CD14-positive monocyte (primary cell): ENCODE measurements at regions not wholly inside any gene's neighbourhood (a gene's known extent, or its start where the extent isn't known, plus 50 kb on each side); places are given as distances from the start of the nearest gene placed in this dataset.

Experiments
- DNase-seq, 3 donors: peaks; one replicate each; pipeline ENCODE4 v3.0.0-alpha.2; 2011 to 2022
- H2AFZ ChIP-seq: 2 replicates; pipeline ENCODE4 v1.6.0; 2012; ENCODE audit warnings: mild to moderate bottlenecking, low read depth, low read length, inconsistent platforms; ENCODE audit not compliant: insufficient read depth, poor library complexity, severe bottlenecking
- H3K27ac ChIP-seq, 2 donors: 1 replicate in 1 of 2; 2 replicates in 1 of 2; pipeline ENCODE4 v1.5.1; 2012 to 2013; ENCODE audit warnings: low read length in 2 of 2, control low read depth in 1 of 2, inconsistent platforms in 1 of 2, low read depth in 1 of 2, mild to moderate bottlenecking in 1 of 2
- H3K27me3 ChIP-seq, 2 donors: one replicate each; pipeline versions ENCODE4 v1.6.0 to v1.6.1; 2011 to 2013; ENCODE audit warnings: low read length in 2 of 2; ENCODE audit not compliant: control insufficient read depth in 2 of 2, insufficient read depth in 2 of 2
- H3K36me3 ChIP-seq, 2 donors: replicated peaks in 1 of 2; 1 replicate in 1 of 2; 2 replicates in 1 of 2; pipeline versions ENCODE4 v1.5.1 to v1.6.1; 2012 to 2013; ENCODE audit warnings: low read length in 2 of 2, control low read depth in 1 of 2, inconsistent platforms in 1 of 2, mild to moderate bottlenecking in 1 of 2; ENCODE audit not compliant: insufficient read depth in 2 of 2, control insufficient read depth in 1 of 2
- H3K4me1 ChIP-seq, 2 donors: 1 replicate in 1 of 2; 2 replicates in 1 of 2; pipeline versions ENCODE4 v1.5.1 to v1.6.1; 2012 to 2013; ENCODE audit warnings: low read length in 2 of 2, control low read depth in 1 of 2, inconsistent platforms in 1 of 2, mild to moderate bottlenecking in 1 of 2, moderate library complexity in 1 of 2; ENCODE audit not compliant: insufficient read depth in 2 of 2, control insufficient read depth in 1 of 2
- H3K4me2 ChIP-seq: replicated peaks from 2 replicates; pipeline ENCODE3; 2012; ENCODE audit warnings: low read length, moderate library complexity, mild to moderate bottlenecking; ENCODE audit not compliant: poor library complexity, severe bottlenecking; ENCODE audit errors: extremely low read depth
- H3K4me3 ChIP-seq, 3 experiments: fragments of 200-600 bp in 1 of 3; sonication (generic) in 1 of 3; replicated peaks in 1 of 3; 1 replicate in 2 of 3; 2 replicates in 1 of 3; pipeline ENCODE4 v1.5.1; 2011 to 2013; ENCODE audit warnings: low read length in 3 of 3, mild to moderate bottlenecking in 3 of 3, control low read depth in 2 of 3, low read depth in 2 of 3, inconsistent platforms in 1 of 3, moderate library complexity in 1 of 3
- H3K79me2 ChIP-seq: 2 replicates; pipeline ENCODE4 v1.6.0; 2012; ENCODE audit warnings: mild to moderate bottlenecking, control low read depth, inconsistent platforms, low read length, moderate library complexity; ENCODE audit not compliant: insufficient read depth
- H3K9ac ChIP-seq: 2 replicates; pipeline ENCODE4 v1.6.0; 2017; ENCODE audit warnings: low read length, mild to moderate bottlenecking; ENCODE audit not compliant: insufficient read depth, poor library complexity, severe bottlenecking
- H3K9me3 ChIP-seq, 2 donors: replicated peaks in 1 of 2; 1 replicate in 1 of 2; 2 replicates in 1 of 2; pipeline versions ENCODE4 v1.5.1 to v1.6.1; 2012 to 2013; ENCODE audit warnings: low read length in 2 of 2, control low read depth in 1 of 2; ENCODE audit not compliant: control insufficient read depth in 1 of 2, insufficient read depth in 1 of 2
- H4K20me1 ChIP-seq: 2 replicates; pipeline ENCODE4 v1.6.0; 2012; ENCODE audit warnings: mild to moderate bottlenecking, low read length, control low read depth, moderate library complexity; ENCODE audit not compliant: insufficient read depth
- H3K27ac Mint-ChIP-seq, 7 donors: one replicate each; pipeline ENCODE4 v1.8.0; 2020; ENCODE audit warnings: mild to moderate bottlenecking in 7 of 7, mixed read lengths in 7 of 7, moderate library complexity in 6 of 7, inconsistent platforms in 2 of 7
- H3K27me3 Mint-ChIP-seq, 3 donors: one replicate each; pipeline ENCODE4 v1.8.0; 2021 to 2022; ENCODE audit warnings: low read depth in 3 of 3, mild to moderate bottlenecking in 3 of 3, mixed read lengths in 3 of 3, moderate library complexity in 3 of 3, inconsistent platforms in 1 of 3
- H3K36me3 Mint-ChIP-seq, 2 donors: one replicate each; pipeline ENCODE4 v1.8.0; 2020; ENCODE audit warnings: mixed read lengths in 2 of 2, inconsistent platforms in 1 of 2, mild to moderate bottlenecking in 1 of 2
- H3K4me1 Mint-ChIP-seq: one replicate; pipeline ENCODE4 v1.8.0; 2020; ENCODE audit warnings: mild to moderate bottlenecking, mixed read lengths
- H3K4me3 Mint-ChIP-seq, 2 donors: one replicate each; pipeline ENCODE4 v1.8.0; 2020; ENCODE audit warnings: mild to moderate bottlenecking in 2 of 2, mixed read lengths in 2 of 2, moderate library complexity in 1 of 2
- H3K9me3 Mint-ChIP-seq, 7 donors: one replicate each; pipeline ENCODE4 v1.8.0; 2020 to 2022; ENCODE audit warnings: mixed read lengths in 7 of 7, mild to moderate bottlenecking in 6 of 7, moderate library complexity in 6 of 7, inconsistent platforms in 2 of 7
- WGBS: methylation state at CpG from one replicate; pipeline ENCODE4 v1.1.5; 2013; ENCODE audit warnings: missing lambda C conversion rate; ENCODE audit not compliant: insufficient coverage; 5-methylcytosine and 5-hydroxymethylcytosine counted together
- intact Hi-C, 2 donors: fragments of 100-400 bp; cut with micrococcal nuclease; formaldehyde crosslinking; loops; one replicate each; pipeline versions ENCODE4 v1.15.0 to v1.15.1; 2023
- TF ChIP-seq, protein P1 (sequence below): fragments of 200-600 bp; IDR thresholded peaks from one replicate; pipeline ENCODE4 v1.8.0; 2022; ENCODE audit warnings: antibody characterized with exemption, mild to moderate bottlenecking

DNA sequence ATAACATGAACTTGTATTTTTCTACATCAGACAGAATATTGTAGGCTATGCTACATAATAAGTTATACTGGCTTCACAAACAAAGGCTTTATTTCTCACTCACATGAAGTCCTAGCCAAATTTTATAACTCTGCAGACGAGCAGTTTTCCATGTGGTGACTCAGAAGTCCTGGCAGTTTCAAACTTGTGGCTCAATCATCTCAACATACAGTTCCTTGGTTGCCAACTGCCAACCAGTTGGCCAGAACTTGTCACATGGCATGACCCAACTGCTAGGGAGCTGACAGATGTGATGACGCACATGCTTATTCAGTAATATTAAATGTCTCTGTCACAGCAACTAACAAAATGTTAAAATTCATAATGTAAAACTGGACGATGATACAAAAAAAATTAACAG lies 63.8 kb upstream of the ZC3H15 start:
- H3K36me3 Mint-ChIP-seq, result peaks cover 0 to 3% of the 10 kb centered on the region in 2 donors
- Histone ChIP-seq H2AFZ (no peak overlapping the region), H3K4me1 (no peaks in the 10 kb centered on the region), H3K36me3 (no peaks in the 10 kb centered on the region), H3K27ac (no peak overlapping the region), H3K27me3 (no peaks in the 10 kb centered on the region), H3K9me3 (no peaks in the 10 kb centered on the region), H3K79me2 (no peaks in the 10 kb centered on the region), H3K9ac (no peak overlapping the region), H4K20me1 (no peaks in the 10 kb centered on the region), H3K4me3 (no peak overlapping the region), H3K4me2 (no peak overlapping the region)
- 56% methylated on average over 1 of the region's 3 CpGs for WGBS
- no peaks in the 10 kb centered on the region for H3K27me3 Mint-ChIP-seq
- H3K4me1 Mint-ChIP-seq, result no peaks in the 10 kb centered on the region
- TF ChIP-seq, protein P1, sequence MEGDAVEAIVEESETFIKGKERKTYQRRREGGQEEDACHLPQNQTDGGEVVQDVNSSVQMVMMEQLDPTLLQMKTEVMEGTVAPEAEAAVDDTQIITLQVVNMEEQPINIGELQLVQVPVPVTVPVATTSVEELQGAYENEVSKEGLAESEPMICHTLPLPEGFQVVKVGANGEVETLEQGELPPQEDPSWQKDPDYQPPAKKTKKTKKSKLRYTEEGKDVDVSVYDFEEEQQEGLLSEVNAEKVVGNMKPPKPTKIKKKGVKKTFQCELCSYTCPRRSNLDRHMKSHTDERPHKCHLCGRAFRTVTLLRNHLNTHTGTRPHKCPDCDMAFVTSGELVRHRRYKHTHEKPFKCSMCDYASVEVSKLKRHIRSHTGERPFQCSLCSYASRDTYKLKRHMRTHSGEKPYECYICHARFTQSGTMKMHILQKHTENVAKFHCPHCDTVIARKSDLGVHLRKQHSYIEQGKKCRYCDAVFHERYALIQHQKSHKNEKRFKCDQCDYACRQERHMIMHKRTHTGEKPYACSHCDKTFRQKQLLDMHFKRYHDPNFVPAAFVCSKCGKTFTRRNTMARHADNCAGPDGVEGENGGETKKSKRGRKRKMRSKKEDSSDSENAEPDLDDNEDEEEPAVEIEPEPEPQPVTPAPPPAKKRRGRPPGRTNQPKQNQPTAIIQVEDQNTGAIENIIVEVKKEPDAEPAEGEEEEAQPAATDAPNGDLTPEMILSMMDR, result no peak
- DNase-seq, result no peak
- no peak overlapping the region for H3K27ac Mint-ChIP-seq
- intact Hi-C loops, result no loop called here
- H3K4me3 Mint-ChIP-seq, result no peak overlapping the region
- H3K9me3 Mint-ChIP-seq, result peaks cover 0 to 3% (median 0%) of the 10 kb centered on the region in 7 donors

GRCh38 chr2:186423481-186423880 lies 62.6 kb upstream of the ZC3H15 start:
- TF ChIP-seq, protein P1, result no peak
- no peaks in the 10 kb centered on the region for H4K20me1 ChIP-seq
- Mint-ChIP-seq H3K4me1 (no peaks in the 10 kb centered on the region), H3K36me3 (peaks cover 0 to 2% of the 10 kb centered on the region in 2 donors), H3K27ac (no peak overlapping the region), H3K9me3 (no peaks in the 10 kb centered on the region), H3K4me3 (no peak overlapping the region), H3K27me3 (no peaks in the 10 kb centered on the region)
- H3K9me3 ChIP-seq, result no peaks in the 10 kb centered on the region
- intact Hi-C loops, result no loop called here
- no peak overlapping the region for H3K4me2 ChIP-seq
- WGBS, result no CpG with 5 or more reads among the region's 2 CpGs
- no peak for DNase-seq
- no peak overlapping the region for H3K9ac ChIP-seq
- no peak overlapping the region for H3K4me3 ChIP-seq
- no peaks in the 10 kb centered on the region for H3K4me1 ChIP-seq
- no peaks in the 10 kb centered on the region for H3K79me2 ChIP-seq
- H3K27ac ChIP-seq, result no peak overlapping the region
- no peaks in the 10 kb centered on the region for H3K27me3 ChIP-seq
- H2AFZ ChIP-seq, result no peak overlapping the region
- H3K36me3 ChIP-seq, result no peaks in the 10 kb centered on the region
